ENCODE measurements at regions not wholly inside any gene's neighbourhood (a gene's known extent, or its start where the extent isn't known, plus 50 kb on each side); places are given as distances from the start of the nearest gene placed in this dataset.

- H3K4me3 ChIP-seq (ENCODE audit: low read depth, low read length) = no peak overlapping the region
- TF ChIP-seq CTCF (IDR thresholded peaks at IDR 0.05; ENCODE audit: insufficient read depth, low read length) = no peak
- DNase-seq (ENCODE audit: low read depth) = no peak
These were observed 126.3 kb upstream of the ASTN2 start for GRCh38 chr9:117541181-117541580.

GRCh38 chr9:117535973-117536372 lies 121.1 kb upstream of the ASTN2 start:
- no peak overlapping the region for H3K4me3 ChIP-seq (ENCODE audit: low read depth, low read length)
- TF ChIP-seq CTCF (IDR thresholded peaks at IDR 0.05; ENCODE audit: insufficient read depth, low read length) = no peak
- no peak for DNase-seq (ENCODE audit: low read depth)

GRCh38 chr9:117535434-117535833 lies 120.6 kb upstream of the ASTN2 start:
- no peak overlapping the region for H3K4me3 ChIP-seq (ENCODE audit: low read depth, low read length)
- no peak for TF ChIP-seq CTCF (IDR thresholded peaks at IDR 0.05; ENCODE audit: insufficient read depth, low read length)
- no peak for DNase-seq (ENCODE audit: low read depth)

GRCh38 chr9:117528225-117528624 lies 113.4 kb upstream of the ASTN2 start:
- H3K4me3 ChIP-seq (ENCODE audit: low read depth, low read length) = no peak overlapping the region
- TF ChIP-seq CTCF (IDR thresholded peaks at IDR 0.05; ENCODE audit: insufficient read depth, low read length) = no peak
- no peak for DNase-seq (ENCODE audit: low read depth)

GRCh38 chr9:117526674-117527073 lies 111.8 kb upstream of the ASTN2 start:
- no peak for DNase-seq (ENCODE audit: low read depth)
- no peak for TF ChIP-seq CTCF (IDR thresholded peaks at IDR 0.05; ENCODE audit: insufficient read depth, low read length)
- H3K4me3 ChIP-seq (ENCODE audit: low read depth, low read length) = no peak overlapping the region

- no peak for TF ChIP-seq CTCF (IDR thresholded peaks at IDR 0.05; ENCODE audit: insufficient read depth, low read length)
- no peak for DNase-seq (ENCODE audit: low read depth)
- no peak overlapping the region for H3K4me3 ChIP-seq (ENCODE audit: low read depth, low read length)
These were observed 108.8 kb upstream of the ASTN2 start for GRCh38 chr9:117523531-117524153.

- no peak for DNase-seq (ENCODE audit: low read depth)
- TF ChIP-seq CTCF (IDR thresholded peaks at IDR 0.05; ENCODE audit: insufficient read depth, low read length) = no peak
- no peak overlapping the region for H3K4me3 ChIP-seq (ENCODE audit: low read depth, low read length)
These were observed 106.4 kb upstream of the ASTN2 start for GRCh38 chr9:117521293-117521692.
